HUES6 (cell line): ENCODE measurements at regions not wholly inside any gene's neighbourhood (a gene's known extent, or its start where the extent isn't known, plus 50 kb on each side); places are given as distances from the start of the nearest gene placed in this dataset.

Experiments
- H3K27ac ChIP-seq: 2 replicates; pipeline ENCODE4 v1.7.0; 2013; ENCODE audit warnings: low read depth, mild to moderate bottlenecking, low read length, inconsistent platforms
- H3K27me3 ChIP-seq: 2 replicates; pipeline ENCODE4 v1.6.1; 2013; ENCODE audit warnings: low read length; ENCODE audit not compliant: control insufficient read depth, insufficient read depth
- H3K36me3 ChIP-seq: 2 replicates; pipeline ENCODE4 v1.6.1; 2013; ENCODE audit warnings: low read length; ENCODE audit not compliant: control insufficient read depth, insufficient read depth
- H3K4me1 ChIP-seq: 2 replicates; pipeline ENCODE4 v1.6.1; 2013; ENCODE audit warnings: low read length; ENCODE audit not compliant: control insufficient read depth, insufficient read depth
- H3K4me3 ChIP-seq: 2 replicates; pipeline ENCODE4 v1.5.1; 2013; ENCODE audit warnings: low read depth, low read length
- H3K9ac ChIP-seq: one replicate; pipeline ENCODE4 v1.6.1; 2013; ENCODE audit warnings: mild to moderate bottlenecking, low read length
- H3K9me3 ChIP-seq: 2 replicates; pipeline ENCODE4 v1.6.1; 2013; ENCODE audit warnings: low read depth, low read length; ENCODE audit not compliant: control insufficient read depth, insufficient read depth

- no peak overlapping the region for H3K9ac ChIP-seq
- no peaks in the 10 kb centered on the region for H3K36me3 ChIP-seq
- H3K4me3 ChIP-seq = no peak overlapping the region
- no peak overlapping the region for H3K27ac ChIP-seq
- no peaks in the 10 kb centered on the region for H3K27me3 ChIP-seq
- H3K9me3 ChIP-seq = no peaks in the 10 kb centered on the region
- peaks cover 10% of the 10 kb centered on the region; the same call in 1 of the 2 replicates for H3K4me1 ChIP-seq
Measured at GRCh38 chr10:30117812-30118501, 58.6 kb upstream of the JCAD start.

- H3K27ac ChIP-seq = no peak overlapping the region
- H3K9me3 ChIP-seq = no peaks in the 10 kb centered on the region
- no peaks in the 10 kb centered on the region for H3K27me3 ChIP-seq
- no peak overlapping the region for H3K9ac ChIP-seq
- peaks cover 10% of the 10 kb centered on the region; the same call in 1 of the 2 replicates for H3K4me1 ChIP-seq
- no peaks in the 10 kb centered on the region for H3K36me3 ChIP-seq
- no peak overlapping the region for H3K4me3 ChIP-seq
Measured at GRCh38 chr10:30116041-30116491, 56.7 kb upstream of the JCAD start.

- no peaks in the 10 kb centered on the region for H3K9me3 ChIP-seq
- no peak overlapping the region for H3K27ac ChIP-seq
- H3K4me3 ChIP-seq = no peak overlapping the region
- no peak overlapping the region for H3K9ac ChIP-seq
- H3K4me1 ChIP-seq = peaks cover 10% of the 10 kb centered on the region; the same call in 1 of the 2 replicates
- no peaks in the 10 kb centered on the region for H3K27me3 ChIP-seq
- no peaks in the 10 kb centered on the region for H3K36me3 ChIP-seq
Measured at GRCh38 chr10:30115626-30115940, 56.2 kb upstream of the JCAD start.

- Histone ChIP-seq H3K36me3 (no peaks in the 10 kb centered on the region), H3K9me3 (no peaks in the 10 kb centered on the region), H3K4me1 (peaks cover 10% of the 10 kb centered on the region; the same call in 1 of the 2 replicates), H3K9ac (no peak overlapping the region), H3K27me3 (no peaks in the 10 kb centered on the region), H3K4me3 (no peak overlapping the region), H3K27ac (no peak overlapping the region)
Measured at GRCh38 chr10:30114881-30115625, 55.7 kb upstream of the JCAD start.

GRCh38 chr10:30114401-30114800 is 55.0 kb upstream of the JCAD start:
- Histone ChIP-seq H3K4me3 (no peak overlapping the region), H3K4me1 (peaks cover 10% of the 10 kb centered on the region; the same call in 1 of the 2 replicates), H3K27ac (no peak overlapping the region), H3K27me3 (no peaks in the 10 kb centered on the region), H3K9ac (no peak overlapping the region), H3K9me3 (no peaks in the 10 kb centered on the region), H3K36me3 (no peaks in the 10 kb centered on the region)

- Histone ChIP-seq H3K4me1 (peaks cover 10% of the 10 kb centered on the region; the same call in 1 of the 2 replicates), H3K4me3 (no peak overlapping the region), H3K9ac (no peak overlapping the region), H3K27ac (no peak overlapping the region), H3K9me3 (no peaks in the 10 kb centered on the region), H3K27me3 (no peaks in the 10 kb centered on the region), H3K36me3 (no peaks in the 10 kb centered on the region)
Measured at GRCh38 chr10:30111340-30112022, 52.1 kb upstream of the JCAD start.
